Vagina (tissue), 2 donors: ENCODE measurements at regions not wholly inside any gene's neighbourhood (a gene's known extent, or its start where the extent isn't known, plus 50 kb on each side); places are given as distances from the start of the nearest gene placed in this dataset.

Experiments used
- POLR2A ChIP-seq, 2 donors: fragments of 450-650 bp; IDR thresholded peaks; one replicate each; pipeline ENCODE4 v1.6.1; 2017; ENCODE audit warnings: antibody characterized with exemption in 2 of 2, mild to moderate bottlenecking in 2 of 2, moderate library complexity in 2 of 2
- TF ChIP-seq, protein P1 (sequence below), 3 experiments: fragments of 450-650 bp in 2 of 3; fragments of 200-600 bp in 1 of 3; sonication (generic) in 1 of 3; IDR thresholded peaks; one replicate each; pipeline ENCODE4 v1.5.1; 2017 to 2019; ENCODE audit warnings: antibody characterized with exemption in 3 of 3, mild to moderate bottlenecking in 2 of 3, moderate library complexity in 2 of 3

DNA sequence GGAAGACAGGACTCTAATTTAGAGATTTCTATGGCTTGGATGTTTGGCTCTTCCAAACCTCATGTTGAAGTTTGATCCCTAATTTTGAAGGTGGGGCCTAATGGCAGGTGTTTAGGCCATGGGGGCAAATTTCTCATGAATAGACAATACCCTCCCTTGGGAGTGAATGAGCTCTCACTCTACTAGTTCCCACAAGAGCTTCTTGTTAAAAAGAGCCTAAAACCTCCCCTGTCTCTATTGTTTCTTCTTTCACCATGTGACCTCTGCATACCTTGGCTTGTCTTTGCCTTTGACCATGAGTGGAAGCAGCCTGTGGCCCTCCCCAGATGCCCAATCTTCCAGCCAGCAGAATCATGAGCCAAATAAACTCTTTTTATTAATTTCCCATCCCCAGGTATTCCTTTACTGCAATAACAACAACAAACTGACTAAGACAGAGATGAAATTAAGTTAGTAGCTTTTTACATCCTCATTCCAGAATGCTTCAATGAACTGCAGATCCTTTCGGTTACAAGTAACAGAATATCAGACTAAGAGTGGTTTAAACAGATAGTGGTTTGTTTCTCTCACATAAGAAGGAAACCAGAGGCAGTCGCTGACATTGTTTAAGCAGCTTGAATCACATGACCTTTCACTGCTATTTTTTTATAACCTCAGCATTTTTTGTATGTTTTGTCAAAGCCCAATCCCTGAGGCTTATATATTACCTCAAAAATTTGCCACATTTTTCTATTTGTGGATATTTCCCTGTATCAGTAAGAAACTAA lies 1013.3 kb upstream of the SEMA6D start:
- TF ChIP-seq, protein P1, sequence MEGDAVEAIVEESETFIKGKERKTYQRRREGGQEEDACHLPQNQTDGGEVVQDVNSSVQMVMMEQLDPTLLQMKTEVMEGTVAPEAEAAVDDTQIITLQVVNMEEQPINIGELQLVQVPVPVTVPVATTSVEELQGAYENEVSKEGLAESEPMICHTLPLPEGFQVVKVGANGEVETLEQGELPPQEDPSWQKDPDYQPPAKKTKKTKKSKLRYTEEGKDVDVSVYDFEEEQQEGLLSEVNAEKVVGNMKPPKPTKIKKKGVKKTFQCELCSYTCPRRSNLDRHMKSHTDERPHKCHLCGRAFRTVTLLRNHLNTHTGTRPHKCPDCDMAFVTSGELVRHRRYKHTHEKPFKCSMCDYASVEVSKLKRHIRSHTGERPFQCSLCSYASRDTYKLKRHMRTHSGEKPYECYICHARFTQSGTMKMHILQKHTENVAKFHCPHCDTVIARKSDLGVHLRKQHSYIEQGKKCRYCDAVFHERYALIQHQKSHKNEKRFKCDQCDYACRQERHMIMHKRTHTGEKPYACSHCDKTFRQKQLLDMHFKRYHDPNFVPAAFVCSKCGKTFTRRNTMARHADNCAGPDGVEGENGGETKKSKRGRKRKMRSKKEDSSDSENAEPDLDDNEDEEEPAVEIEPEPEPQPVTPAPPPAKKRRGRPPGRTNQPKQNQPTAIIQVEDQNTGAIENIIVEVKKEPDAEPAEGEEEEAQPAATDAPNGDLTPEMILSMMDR (IDR thresholded peaks at IDR 0.05) = no peak
- no peak for TF ChIP-seq POLR2A (IDR thresholded peaks at IDR 0.05)
